ENCODE measurements at regions not wholly inside any gene's neighbourhood (a gene's known extent, or its start where the extent isn't known, plus 50 kb on each side); places are given as distances from the start of the nearest gene placed in this dataset.

GRCh38 chr5:98110282-98110691 is 663.2 kb upstream of the RGMB start:
- no peaks in the 10 kb centered on the region for H3K36me3 ChIP-seq (ENCODE audit: insufficient read depth, low read length, poor library complexity, severe bottlenecking)
- no TSS peak for BruUV-seq (replicated peaks)
- peak; percentile 22 for DNase-seq (ENCODE audit: low spot score)
- H3K4me3 ChIP-seq (ENCODE audit: low read depth, low read length, poor library complexity, severe bottlenecking): no peak overlapping the region
- intact Hi-C loops (cut with micrococcal nuclease; ENCODE audit: unreplicated experiment): no loop called here
- no peak overlapping the region for H3K27ac ChIP-seq (ENCODE audit: low read depth, low read length, poor library complexity, severe bottlenecking)
- no peaks in the 10 kb centered on the region for H3K4me1 ChIP-seq (ENCODE audit: insufficient read depth, low read length, poor library complexity, severe bottlenecking)
- ChIA-PET CTCF (no interaction called here), POLR2A (ENCODE audit: low non-redundant PET) (no interaction called here)
- TF ChIP-seq, protein P1, sequence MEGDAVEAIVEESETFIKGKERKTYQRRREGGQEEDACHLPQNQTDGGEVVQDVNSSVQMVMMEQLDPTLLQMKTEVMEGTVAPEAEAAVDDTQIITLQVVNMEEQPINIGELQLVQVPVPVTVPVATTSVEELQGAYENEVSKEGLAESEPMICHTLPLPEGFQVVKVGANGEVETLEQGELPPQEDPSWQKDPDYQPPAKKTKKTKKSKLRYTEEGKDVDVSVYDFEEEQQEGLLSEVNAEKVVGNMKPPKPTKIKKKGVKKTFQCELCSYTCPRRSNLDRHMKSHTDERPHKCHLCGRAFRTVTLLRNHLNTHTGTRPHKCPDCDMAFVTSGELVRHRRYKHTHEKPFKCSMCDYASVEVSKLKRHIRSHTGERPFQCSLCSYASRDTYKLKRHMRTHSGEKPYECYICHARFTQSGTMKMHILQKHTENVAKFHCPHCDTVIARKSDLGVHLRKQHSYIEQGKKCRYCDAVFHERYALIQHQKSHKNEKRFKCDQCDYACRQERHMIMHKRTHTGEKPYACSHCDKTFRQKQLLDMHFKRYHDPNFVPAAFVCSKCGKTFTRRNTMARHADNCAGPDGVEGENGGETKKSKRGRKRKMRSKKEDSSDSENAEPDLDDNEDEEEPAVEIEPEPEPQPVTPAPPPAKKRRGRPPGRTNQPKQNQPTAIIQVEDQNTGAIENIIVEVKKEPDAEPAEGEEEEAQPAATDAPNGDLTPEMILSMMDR (conservative IDR thresholded peaks at IDR 0.05; ENCODE audit: low read depth, low read length): no peak
- TF ChIP-seq EZH2 (IDR thresholded peaks at IDR 0.05; ENCODE audit: borderline replicate concordance, low read depth, low read length, poor library complexity, severe bottlenecking): no peak
- no peaks in the 10 kb centered on the region for H3K9me3 ChIP-seq (ENCODE audit: low read depth, low read length, poor library complexity, severe bottlenecking)
- no peaks in the 10 kb centered on the region for H3K27me3 ChIP-seq (replicated peaks; ENCODE audit: insufficient read depth, low read depth, low read length, poor library complexity)

- ChIA-PET CTCF (no interaction called here), POLR2A (ENCODE audit: low non-redundant PET) (no interaction called here)
- TF ChIP-seq, protein P1 (conservative IDR thresholded peaks at IDR 0.05; ENCODE audit: low read depth, low read length): no peak
- TF ChIP-seq EZH2 (IDR thresholded peaks at IDR 0.05; ENCODE audit: borderline replicate concordance, low read depth, low read length, poor library complexity, severe bottlenecking): no peak
- intact Hi-C loops (cut with micrococcal nuclease; ENCODE audit: unreplicated experiment): no loop called here
- H3K4me1 ChIP-seq (ENCODE audit: insufficient read depth, low read length, poor library complexity, severe bottlenecking): no peaks in the 10 kb centered on the region
- no peaks in the 10 kb centered on the region for H3K27me3 ChIP-seq (replicated peaks; ENCODE audit: insufficient read depth, low read depth, low read length, poor library complexity)
- no peak overlapping the region for H3K27ac ChIP-seq (ENCODE audit: low read depth, low read length, poor library complexity, severe bottlenecking)
- no peak overlapping the region for H3K4me3 ChIP-seq (ENCODE audit: low read depth, low read length, poor library complexity, severe bottlenecking)
- no TSS peak for BruUV-seq (replicated peaks)
- DNase-seq (ENCODE audit: low spot score): no peak
- no peaks in the 10 kb centered on the region for H3K9me3 ChIP-seq (ENCODE audit: low read depth, low read length, poor library complexity, severe bottlenecking)
- no peaks in the 10 kb centered on the region for H3K36me3 ChIP-seq (ENCODE audit: insufficient read depth, low read length, poor library complexity, severe bottlenecking)
Measured at GRCh38 chr5:98110791-98111190, 662.7 kb upstream of the RGMB start.

DNA sequence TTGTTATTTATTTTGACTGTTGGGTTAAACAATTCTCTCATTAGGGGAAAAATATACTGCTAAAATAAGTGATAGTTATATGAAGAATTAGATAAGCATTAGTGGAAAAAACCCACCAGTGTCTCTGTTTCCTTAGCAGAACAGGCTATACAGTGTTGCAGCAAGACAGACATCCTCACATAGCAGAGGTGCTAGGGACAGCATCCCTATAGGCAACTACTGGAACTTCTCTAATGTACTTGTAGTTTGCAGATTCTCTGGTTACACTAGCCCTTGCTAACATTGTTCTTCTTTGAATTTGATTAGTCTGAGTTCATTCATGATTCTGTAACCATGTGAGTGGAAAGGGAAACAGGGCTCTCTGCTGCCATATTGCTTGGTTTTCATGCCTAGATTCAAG is 661.8 kb upstream of the RGMB start:
- Histone ChIP-seq H3K4me3 (ENCODE audit: low read depth, low read length, poor library complexity, severe bottlenecking) (no peak overlapping the region), H3K9me3 (ENCODE audit: low read depth, low read length, poor library complexity, severe bottlenecking) (no peaks in the 10 kb centered on the region), H3K27ac (ENCODE audit: low read depth, low read length, poor library complexity, severe bottlenecking) (no peak overlapping the region), H3K27me3 (replicated peaks; ENCODE audit: insufficient read depth, low read depth, low read length, poor library complexity) (no peaks in the 10 kb centered on the region), H3K4me1 (ENCODE audit: insufficient read depth, low read length, poor library complexity, severe bottlenecking) (no peaks in the 10 kb centered on the region), H3K36me3 (ENCODE audit: insufficient read depth, low read length, poor library complexity, severe bottlenecking) (no peaks in the 10 kb centered on the region)
- intact Hi-C loops (cut with micrococcal nuclease; ENCODE audit: unreplicated experiment): no loop called here
- no peak for DNase-seq (ENCODE audit: low spot score)
- POLR2A ChIA-PET (ENCODE audit: low non-redundant PET): no interaction called here
- no peak for TF ChIP-seq EZH2 (IDR thresholded peaks at IDR 0.05; ENCODE audit: borderline replicate concordance, low read depth, low read length, poor library complexity, severe bottlenecking)
- TF ChIP-seq, protein P1 (conservative IDR thresholded peaks at IDR 0.05; ENCODE audit: low read depth, low read length): no peak
- CTCF ChIA-PET: no interaction called here
- BruUV-seq (replicated peaks): no TSS peak
